ENCODE measurements at regions not wholly inside any gene's neighbourhood (a gene's known extent, or its start where the extent isn't known, plus 50 kb on each side); places are given as distances from the start of the nearest gene placed in this dataset.

GRCh38 chr22:27207907-27208306 is 550.5 kb downstream of the MIAT start:
- Histone ChIP-seq H3K36me3 (no peaks in the 10 kb centered on the region), H3K4me1 (replicated peaks) (no peaks in the 10 kb centered on the region), H3K27ac (no peak overlapping the region), H3K4me3 (no peak overlapping the region), H3K27me3 (replicated peaks; ENCODE audit: insufficient read depth) (no peaks in the 10 kb centered on the region), H3K9me3 (no peaks in the 10 kb centered on the region)
- intact Hi-C loops (cut with DNase I), result no loop called here
- DNase-seq (ENCODE audit: low spot score), result no peak
- no peak for TF ChIP-seq POLR2AphosphoS5 (IDR thresholded peaks at IDR 0.05)
- TF ChIP-seq CTCF (IDR thresholded peaks at IDR 0.05), result no peak
- no peak for TF ChIP-seq POLR2A (IDR thresholded peaks at IDR 0.05)
- WGBS, result 53% methylated on average over 4 of the region's 4 CpGs

GRCh38 chr22:27210111-27210730 is 552.8 kb downstream of the MIAT start:
- DNase-seq (ENCODE audit: low spot score), result no peak
- TF ChIP-seq POLR2A (IDR thresholded peaks at IDR 0.05), result no peak
- no peak for TF ChIP-seq CTCF (IDR thresholded peaks at IDR 0.05)
- TF ChIP-seq POLR2AphosphoS5 (IDR thresholded peaks at IDR 0.05), result no peak
- H3K4me1 ChIP-seq (replicated peaks), result no peaks in the 10 kb centered on the region
- no peaks in the 10 kb centered on the region for H3K9me3 ChIP-seq
- no peaks in the 10 kb centered on the region for H3K36me3 ChIP-seq
- intact Hi-C loops (cut with DNase I), result no loop called here
- no peaks in the 10 kb centered on the region for H3K27me3 ChIP-seq (replicated peaks; ENCODE audit: insufficient read depth)
- H3K4me3 ChIP-seq, result no peak overlapping the region
- H3K27ac ChIP-seq, result no peak overlapping the region
- WGBS, result 67% methylated on average over 10 of the region's 10 CpGs

GRCh38 chr22:27212102-27212501 is 554.7 kb downstream of the MIAT start:
- Histone ChIP-seq H3K36me3 (no peaks in the 10 kb centered on the region), H3K9me3 (no peaks in the 10 kb centered on the region), H3K4me1 (replicated peaks) (no peaks in the 10 kb centered on the region), H3K27ac (no peak overlapping the region), H3K4me3 (no peak overlapping the region), H3K27me3 (replicated peaks; ENCODE audit: insufficient read depth) (no peaks in the 10 kb centered on the region)
- TF ChIP-seq POLR2A (IDR thresholded peaks at IDR 0.05) (no peak), CTCF (IDR thresholded peaks at IDR 0.05) (no peak), POLR2AphosphoS5 (IDR thresholded peaks at IDR 0.05) (no peak)
- intact Hi-C loops (cut with DNase I), result no loop called here
- 50% methylated on average over 4 of the region's 4 CpGs for WGBS
- DNase-seq (ENCODE audit: low spot score), result no peak

GRCh38 chr22:27212617-27213177 is 555.3 kb downstream of the MIAT start:
- Histone ChIP-seq H3K27me3 (replicated peaks; ENCODE audit: insufficient read depth) (no peaks in the 10 kb centered on the region), H3K4me3 (no peak overlapping the region), H3K36me3 (no peaks in the 10 kb centered on the region), H3K9me3 (no peaks in the 10 kb centered on the region), H3K4me1 (replicated peaks) (no peaks in the 10 kb centered on the region), H3K27ac (no peak overlapping the region)
- WGBS, result 5% methylated on average over 14 of the region's 14 CpGs
- peak; percentile 31 for DNase-seq (ENCODE audit: low spot score)
- intact Hi-C loops (cut with DNase I), result no loop called here
- no peak for TF ChIP-seq CTCF (IDR thresholded peaks at IDR 0.05)
- peak; percentile 52 for TF ChIP-seq POLR2AphosphoS5 (IDR thresholded peaks at IDR 0.05)

GRCh38 chr22:27213294-27213693 is 555.9 kb downstream of the MIAT start:
- H3K4me3 ChIP-seq, result no peak overlapping the region
- no peaks in the 10 kb centered on the region for H3K36me3 ChIP-seq
- H3K27me3 ChIP-seq (replicated peaks; ENCODE audit: insufficient read depth), result no peaks in the 10 kb centered on the region
- intact Hi-C loops (cut with DNase I), result no loop called here
- H3K9me3 ChIP-seq, result no peaks in the 10 kb centered on the region
- no peak for DNase-seq (ENCODE audit: low spot score)
- no peak for TF ChIP-seq POLR2A (IDR thresholded peaks at IDR 0.05)
- no peak for TF ChIP-seq POLR2AphosphoS5 (IDR thresholded peaks at IDR 0.05)
- TF ChIP-seq CTCF (IDR thresholded peaks at IDR 0.05), result no peak
- H3K4me1 ChIP-seq (replicated peaks), result no peaks in the 10 kb centered on the region
- peak overlapping the region in 1 of 2 donors; percentile 6 for H3K27ac ChIP-seq
- 75% methylated on average over 4 of the region's 4 CpGs for WGBS

Data from prostate gland (tissue), 2 donors.